ENCODE measurements at regions not wholly inside any gene's neighbourhood (a gene's known extent, or its start where the extent isn't known, plus 50 kb on each side); places are given as distances from the start of the nearest gene placed in this dataset.

DNA sequence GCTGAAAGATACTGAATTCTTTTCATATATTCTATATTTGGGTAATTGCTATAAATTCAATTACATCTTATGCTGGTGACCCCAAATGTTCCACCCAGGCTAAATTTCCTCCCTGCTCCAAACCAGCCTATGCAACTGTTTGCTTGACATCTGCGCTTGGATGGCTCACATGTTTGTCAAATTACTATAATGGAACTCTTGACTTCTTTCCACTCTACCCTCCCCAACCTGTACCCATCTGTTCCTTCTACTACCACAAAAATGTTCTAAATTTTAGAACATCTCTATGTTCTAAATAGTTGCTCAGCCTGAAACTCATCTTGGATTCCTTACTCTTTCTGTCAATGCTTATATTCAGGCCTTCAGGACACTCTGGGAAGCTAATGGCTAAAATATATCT lies 249.9 kb upstream of the SMIM30 start:
- no peak overlapping the region for H3K4me3 Mint-ChIP-seq
- H3K27ac Mint-ChIP-seq: no peak overlapping the region

DNA sequence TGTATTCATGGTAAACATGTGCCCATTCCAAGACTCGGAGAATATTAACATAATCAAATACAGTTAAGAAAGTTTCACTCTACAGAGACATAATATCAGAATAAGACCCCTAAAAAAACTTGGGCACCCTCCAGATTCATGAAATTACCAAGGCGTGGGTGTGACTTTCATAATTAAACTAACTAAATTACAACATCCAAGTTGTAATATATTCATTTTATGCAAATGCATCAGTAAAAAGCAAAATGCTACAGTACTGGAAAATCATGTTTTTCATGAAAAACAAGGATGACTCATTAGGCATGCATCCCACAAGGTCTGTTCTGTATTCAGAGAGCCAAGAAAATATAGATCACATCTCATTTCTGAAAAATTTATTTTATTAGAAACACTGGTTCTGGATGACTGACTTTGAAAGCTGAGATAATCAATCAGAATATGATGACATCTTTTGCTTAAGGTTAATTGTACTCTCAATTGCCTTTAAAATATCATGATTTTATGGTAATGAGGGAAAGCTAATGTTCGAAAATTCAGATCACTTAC lies 248.8 kb upstream of the SMIM30 start:
- ChIA-PET POLR2A (no interaction called here), CTCF (no interaction called here)
- ATAC-seq (no peak), DNase-seq (ENCODE audit: low spot score) (no peak)
- Mint-ChIP-seq H3K36me3 (peaks cover 4% of the 10 kb centered on the region), H3K27ac (no peak overlapping the region), H3K27me3 (ENCODE audit: low read depth) (peaks cover 100% of the 10 kb centered on the region), H3K4me1 (no peaks in the 10 kb centered on the region), H3K4me3 (no peak overlapping the region), H3K9me3 (peaks cover 5% of the 10 kb centered on the region; the same call in 1 of the 2 replicates)
- no peak for TF ChIP-seq ZNF671 (CRISPR knock-in tag; IDR thresholded peaks at IDR 0.05)
- TF ChIP-seq, protein P1, sequence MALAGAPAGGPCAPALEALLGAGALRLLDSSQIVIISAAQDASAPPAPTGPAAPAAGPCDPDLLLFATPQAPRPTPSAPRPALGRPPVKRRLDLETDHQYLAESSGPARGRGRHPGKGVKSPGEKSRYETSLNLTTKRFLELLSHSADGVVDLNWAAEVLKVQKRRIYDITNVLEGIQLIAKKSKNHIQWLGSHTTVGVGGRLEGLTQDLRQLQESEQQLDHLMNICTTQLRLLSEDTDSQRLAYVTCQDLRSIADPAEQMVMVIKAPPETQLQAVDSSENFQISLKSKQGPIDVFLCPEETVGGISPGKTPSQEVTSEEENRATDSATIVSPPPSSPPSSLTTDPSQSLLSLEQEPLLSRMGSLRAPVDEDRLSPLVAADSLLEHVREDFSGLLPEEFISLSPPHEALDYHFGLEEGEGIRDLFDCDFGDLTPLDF (CRISPR knock-in tag; IDR thresholded peaks at IDR 0.05): no peak
- TF ChIP-seq, protein P2, sequence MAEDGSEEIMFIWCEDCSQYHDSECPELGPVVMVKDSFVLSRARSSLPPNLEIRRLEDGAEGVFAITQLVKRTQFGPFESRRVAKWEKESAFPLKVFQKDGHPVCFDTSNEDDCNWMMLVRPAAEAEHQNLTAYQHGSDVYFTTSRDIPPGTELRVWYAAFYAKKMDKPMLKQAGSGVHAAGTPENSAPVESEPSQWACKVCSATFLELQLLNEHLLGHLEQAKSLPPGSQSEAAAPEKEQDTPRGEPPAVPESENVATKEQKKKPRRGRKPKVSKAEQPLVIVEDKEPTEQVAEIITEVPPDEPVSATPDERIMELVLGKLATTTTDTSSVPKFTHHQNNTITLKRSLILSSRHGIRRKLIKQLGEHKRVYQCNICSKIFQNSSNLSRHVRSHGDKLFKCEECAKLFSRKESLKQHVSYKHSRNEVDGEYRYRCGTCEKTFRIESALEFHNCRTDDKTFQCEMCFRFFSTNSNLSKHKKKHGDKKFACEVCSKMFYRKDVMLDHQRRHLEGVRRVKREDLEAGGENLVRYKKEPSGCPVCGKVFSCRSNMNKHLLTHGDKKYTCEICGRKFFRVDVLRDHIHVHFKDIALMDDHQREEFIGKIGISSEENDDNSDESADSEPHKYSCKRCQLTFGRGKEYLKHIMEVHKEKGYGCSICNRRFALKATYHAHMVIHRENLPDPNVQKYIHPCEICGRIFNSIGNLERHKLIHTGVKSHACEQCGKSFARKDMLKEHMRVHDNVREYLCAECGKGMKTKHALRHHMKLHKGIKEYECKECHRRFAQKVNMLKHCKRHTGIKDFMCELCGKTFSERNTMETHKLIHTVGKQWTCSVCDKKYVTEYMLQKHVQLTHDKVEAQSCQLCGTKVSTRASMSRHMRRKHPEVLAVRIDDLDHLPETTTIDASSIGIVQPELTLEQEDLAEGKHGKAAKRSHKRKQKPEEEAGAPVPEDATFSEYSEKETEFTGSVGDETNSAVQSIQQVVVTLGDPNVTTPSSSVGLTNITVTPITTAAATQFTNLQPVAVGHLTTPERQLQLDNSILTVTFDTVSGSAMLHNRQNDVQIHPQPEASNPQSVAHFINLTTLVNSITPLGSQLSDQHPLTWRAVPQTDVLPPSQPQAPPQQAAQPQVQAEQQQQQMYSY (CRISPR knock-in tag; IDR thresholded peaks at IDR 0.05): no peak

More for the DNA sequence above, 249.9 kb upstream of the SMIM30 start:
- Mint-ChIP-seq H3K9me3 (peaks cover 5% of the 10 kb centered on the region; the same call in 1 of the 2 replicates), H3K4me1 (no peaks in the 10 kb centered on the region), H3K36me3 (peaks cover 4% of the 10 kb centered on the region), H3K27me3 (ENCODE audit: low read depth) (peaks cover 98% of the 10 kb centered on the region)
- ATAC-seq (no peak), DNase-seq (ENCODE audit: low spot score) (no peak)
- CTCF ChIA-PET: no interaction called here
- POLR2A ChIA-PET: no interaction called here
- no peak for TF ChIP-seq ZNF121 (CRISPR knock-in tag; IDR thresholded peaks at IDR 0.05)
- TF ChIP-seq PRRX2 (CRISPR knock-in tag; IDR thresholded peaks at IDR 0.05): no peak
- TF ChIP-seq, protein P3, sequence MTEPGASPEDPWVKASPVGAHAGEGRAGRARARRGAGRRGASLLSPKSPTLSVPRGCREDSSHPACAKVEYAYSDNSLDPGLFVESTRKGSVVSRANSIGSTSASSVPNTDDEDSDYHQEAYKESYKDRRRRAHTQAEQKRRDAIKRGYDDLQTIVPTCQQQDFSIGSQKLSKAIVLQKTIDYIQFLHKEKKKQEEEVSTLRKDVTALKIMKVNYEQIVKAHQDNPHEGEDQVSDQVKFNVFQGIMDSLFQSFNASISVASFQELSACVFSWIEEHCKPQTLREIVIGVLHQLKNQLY (CRISPR knock-in tag; IDR thresholded peaks at IDR 0.05): no peak
- TF ChIP-seq RELA (CRISPR knock-in tag; IDR thresholded peaks at IDR 0.05; ENCODE audit: borderline replicate concordance): no peak
- TF ChIP-seq, protein P4, sequence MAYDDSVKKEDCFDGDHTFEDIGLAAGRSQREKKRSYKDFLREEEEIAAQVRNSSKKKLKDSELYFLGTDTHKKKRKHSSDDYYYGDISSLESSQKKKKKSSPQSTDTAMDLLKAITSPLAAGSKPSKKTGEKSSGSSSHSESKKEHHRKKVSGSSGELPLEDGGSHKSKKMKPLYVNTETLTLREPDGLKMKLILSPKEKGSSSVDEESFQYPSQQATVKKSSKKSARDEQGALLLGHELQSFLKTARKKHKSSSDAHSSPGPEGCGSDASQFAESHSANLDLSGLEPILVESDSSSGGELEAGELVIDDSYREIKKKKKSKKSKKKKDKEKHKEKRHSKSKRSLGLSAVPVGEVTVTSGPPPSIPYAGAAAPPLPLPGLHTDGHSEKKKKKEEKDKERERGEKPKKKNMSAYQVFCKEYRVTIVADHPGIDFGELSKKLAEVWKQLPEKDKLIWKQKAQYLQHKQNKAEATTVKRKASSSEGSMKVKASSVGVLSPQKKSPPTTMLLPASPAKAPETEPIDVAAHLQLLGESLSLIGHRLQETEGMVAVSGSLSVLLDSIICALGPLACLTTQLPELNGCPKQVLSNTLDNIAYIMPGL (CRISPR knock-in tag; IDR thresholded peaks at IDR 0.05): no peak
- no peak for TF ChIP-seq TEAD4 (CRISPR knock-in tag; IDR thresholded peaks at IDR 0.05)
- TF ChIP-seq, protein P5, sequence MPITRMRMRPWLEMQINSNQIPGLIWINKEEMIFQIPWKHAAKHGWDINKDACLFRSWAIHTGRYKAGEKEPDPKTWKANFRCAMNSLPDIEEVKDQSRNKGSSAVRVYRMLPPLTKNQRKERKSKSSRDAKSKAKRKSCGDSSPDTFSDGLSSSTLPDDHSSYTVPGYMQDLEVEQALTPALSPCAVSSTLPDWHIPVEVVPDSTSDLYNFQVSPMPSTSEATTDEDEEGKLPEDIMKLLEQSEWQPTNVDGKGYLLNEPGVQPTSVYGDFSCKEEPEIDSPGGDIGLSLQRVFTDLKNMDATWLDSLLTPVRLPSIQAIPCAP (CRISPR knock-in tag; IDR thresholded peaks at IDR 0.05): no peak
- no peak for TF ChIP-seq ZNF416 (CRISPR knock-in tag; IDR thresholded peaks at IDR 0.05)
- TF ChIP-seq, protein P6, sequence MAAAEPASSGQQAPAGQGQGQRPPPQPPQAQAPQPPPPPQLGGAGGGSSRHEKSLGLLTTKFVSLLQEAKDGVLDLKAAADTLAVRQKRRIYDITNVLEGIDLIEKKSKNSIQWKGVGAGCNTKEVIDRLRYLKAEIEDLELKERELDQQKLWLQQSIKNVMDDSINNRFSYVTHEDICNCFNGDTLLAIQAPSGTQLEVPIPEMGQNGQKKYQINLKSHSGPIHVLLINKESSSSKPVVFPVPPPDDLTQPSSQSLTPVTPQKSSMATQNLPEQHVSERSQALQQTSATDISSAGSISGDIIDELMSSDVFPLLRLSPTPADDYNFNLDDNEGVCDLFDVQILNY (CRISPR knock-in tag; IDR thresholded peaks at IDR 0.05): no peak
- TF ChIP-seq CBFB (CRISPR knock-in tag; IDR thresholded peaks at IDR 0.05; ENCODE audit: low read depth): no peak
- TF ChIP-seq FOXP1 (CRISPR knock-in tag; IDR thresholded peaks at IDR 0.05; ENCODE audit: borderline replicate concordance): no peak
- TF ChIP-seq IRF2 (CRISPR knock-in tag; IDR thresholded peaks at IDR 0.05; ENCODE audit: borderline replicate concordance, low read depth): no peak
- no peak for TF ChIP-seq FOXK1 (CRISPR knock-in tag; IDR thresholded peaks at IDR 0.05)
- TF ChIP-seq ZNF671 (CRISPR knock-in tag; IDR thresholded peaks at IDR 0.05): no peak
- TF ChIP-seq ESRRA (CRISPR knock-in tag; IDR thresholded peaks at IDR 0.05; ENCODE audit: borderline replicate concordance): no peak
- no peak for TF ChIP-seq JUN (CRISPR knock-in tag; IDR thresholded peaks at IDR 0.05)
- TF ChIP-seq, protein P7, sequence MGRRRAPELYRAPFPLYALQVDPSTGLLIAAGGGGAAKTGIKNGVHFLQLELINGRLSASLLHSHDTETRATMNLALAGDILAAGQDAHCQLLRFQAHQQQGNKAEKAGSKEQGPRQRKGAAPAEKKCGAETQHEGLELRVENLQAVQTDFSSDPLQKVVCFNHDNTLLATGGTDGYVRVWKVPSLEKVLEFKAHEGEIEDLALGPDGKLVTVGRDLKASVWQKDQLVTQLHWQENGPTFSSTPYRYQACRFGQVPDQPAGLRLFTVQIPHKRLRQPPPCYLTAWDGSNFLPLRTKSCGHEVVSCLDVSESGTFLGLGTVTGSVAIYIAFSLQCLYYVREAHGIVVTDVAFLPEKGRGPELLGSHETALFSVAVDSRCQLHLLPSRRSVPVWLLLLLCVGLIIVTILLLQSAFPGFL (CRISPR knock-in tag; IDR thresholded peaks at IDR 0.05; ENCODE audit: borderline replicate concordance): no peak
- TF ChIP-seq SMAD4 (CRISPR knock-in tag; IDR thresholded peaks at IDR 0.05): no peak
- TF ChIP-seq, protein P8, sequence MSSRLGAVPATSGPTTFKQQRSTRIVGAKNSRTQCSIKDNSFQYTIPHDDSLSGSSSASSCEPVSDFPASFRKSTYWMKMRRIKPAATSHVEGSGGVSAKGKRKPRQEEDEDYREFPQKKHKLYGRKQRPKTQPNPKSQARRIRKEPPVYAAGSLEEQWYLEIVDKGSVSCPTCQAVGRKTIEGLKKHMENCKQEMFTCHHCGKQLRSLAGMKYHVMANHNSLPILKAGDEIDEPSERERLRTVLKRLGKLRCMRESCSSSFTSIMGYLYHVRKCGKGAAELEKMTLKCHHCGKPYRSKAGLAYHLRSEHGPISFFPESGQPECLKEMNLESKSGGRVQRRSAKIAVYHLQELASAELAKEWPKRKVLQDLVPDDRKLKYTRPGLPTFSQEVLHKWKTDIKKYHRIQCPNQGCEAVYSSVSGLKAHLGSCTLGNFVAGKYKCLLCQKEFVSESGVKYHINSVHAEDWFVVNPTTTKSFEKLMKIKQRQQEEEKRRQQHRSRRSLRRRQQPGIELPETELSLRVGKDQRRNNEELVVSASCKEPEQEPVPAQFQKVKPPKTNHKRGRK (CRISPR knock-in tag; IDR thresholded peaks at IDR 0.05; ENCODE audit: borderline replicate concordance): no peak
- TF ChIP-seq KAT7 (CRISPR knock-in tag; IDR thresholded peaks at IDR 0.05; ENCODE audit: borderline replicate concordance): no peak

Measured in WTC11 (cell line).